ENCODE measurements at regions not wholly inside any gene's neighbourhood (a gene's known extent, or its start where the extent isn't known, plus 50 kb on each side); places are given as distances from the start of the nearest gene placed in this dataset.

- TF ChIP-seq, protein P1, sequence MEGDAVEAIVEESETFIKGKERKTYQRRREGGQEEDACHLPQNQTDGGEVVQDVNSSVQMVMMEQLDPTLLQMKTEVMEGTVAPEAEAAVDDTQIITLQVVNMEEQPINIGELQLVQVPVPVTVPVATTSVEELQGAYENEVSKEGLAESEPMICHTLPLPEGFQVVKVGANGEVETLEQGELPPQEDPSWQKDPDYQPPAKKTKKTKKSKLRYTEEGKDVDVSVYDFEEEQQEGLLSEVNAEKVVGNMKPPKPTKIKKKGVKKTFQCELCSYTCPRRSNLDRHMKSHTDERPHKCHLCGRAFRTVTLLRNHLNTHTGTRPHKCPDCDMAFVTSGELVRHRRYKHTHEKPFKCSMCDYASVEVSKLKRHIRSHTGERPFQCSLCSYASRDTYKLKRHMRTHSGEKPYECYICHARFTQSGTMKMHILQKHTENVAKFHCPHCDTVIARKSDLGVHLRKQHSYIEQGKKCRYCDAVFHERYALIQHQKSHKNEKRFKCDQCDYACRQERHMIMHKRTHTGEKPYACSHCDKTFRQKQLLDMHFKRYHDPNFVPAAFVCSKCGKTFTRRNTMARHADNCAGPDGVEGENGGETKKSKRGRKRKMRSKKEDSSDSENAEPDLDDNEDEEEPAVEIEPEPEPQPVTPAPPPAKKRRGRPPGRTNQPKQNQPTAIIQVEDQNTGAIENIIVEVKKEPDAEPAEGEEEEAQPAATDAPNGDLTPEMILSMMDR (IDR thresholded peaks at IDR 0.05; ENCODE audit: insufficient read depth, low read length, severe bottlenecking) = no peak
- DNase-seq (ENCODE audit: low read depth) (peak; percentile 43), FAIRE-seq (no peak)
- no peaks in the 10 kb centered on the region for H3K36me3 ChIP-seq (ENCODE audit: control insufficient read depth, insufficient read depth, low read length)
- no peak overlapping the region for H3K4me3 ChIP-seq (ENCODE audit: low read depth, low read length)
- no peaks in the 10 kb centered on the region for H3K27me3 ChIP-seq (ENCODE audit: control insufficient read depth, insufficient read depth, low read length)
Observed at GRCh38 chr1:193730017-193730416, 543.6 kb upstream of the B3GALT2 start.

- DNase-seq (ENCODE audit: low read depth) = peak; percentile 57
- TF ChIP-seq, protein P1 (IDR thresholded peaks at IDR 0.05; ENCODE audit: insufficient read depth, low read length, severe bottlenecking) = no peak
- Histone ChIP-seq H3K36me3 (ENCODE audit: control insufficient read depth, insufficient read depth, low read length) (no peaks in the 10 kb centered on the region), H3K27me3 (ENCODE audit: control insufficient read depth, insufficient read depth, low read length) (no peaks in the 10 kb centered on the region), H3K4me3 (ENCODE audit: low read depth, low read length) (no peak overlapping the region)
- FAIRE-seq = no peak
Observed at GRCh38 chr1:193729429-193729828, 543.0 kb upstream of the B3GALT2 start.

- TF ChIP-seq, protein P1 (IDR thresholded peaks at IDR 0.05; ENCODE audit: insufficient read depth, low read length, severe bottlenecking) = no peak
- DNase-seq (ENCODE audit: low read depth) = no peak
- H3K4me3 ChIP-seq (ENCODE audit: low read depth, low read length) = no peak overlapping the region
- H3K27me3 ChIP-seq (ENCODE audit: control insufficient read depth, insufficient read depth, low read length) = no peaks in the 10 kb centered on the region
- no peaks in the 10 kb centered on the region for H3K36me3 ChIP-seq (ENCODE audit: control insufficient read depth, insufficient read depth, low read length)
- no peak for FAIRE-seq
Observed at GRCh38 chr1:193727850-193728249, 541.4 kb upstream of the B3GALT2 start.

- TF ChIP-seq, protein P1 (IDR thresholded peaks at IDR 0.05; ENCODE audit: insufficient read depth, low read length, severe bottlenecking) = no peak
- FAIRE-seq (no peak), DNase-seq (ENCODE audit: low read depth) (no peak)
- Histone ChIP-seq H3K4me3 (ENCODE audit: low read depth, low read length) (no peak overlapping the region), H3K36me3 (ENCODE audit: control insufficient read depth, insufficient read depth, low read length) (no peaks in the 10 kb centered on the region), H3K27me3 (ENCODE audit: control insufficient read depth, insufficient read depth, low read length) (no peaks in the 10 kb centered on the region)
Observed at GRCh38 chr1:193726722-193727121, 540.3 kb upstream of the B3GALT2 start.

DNA sequence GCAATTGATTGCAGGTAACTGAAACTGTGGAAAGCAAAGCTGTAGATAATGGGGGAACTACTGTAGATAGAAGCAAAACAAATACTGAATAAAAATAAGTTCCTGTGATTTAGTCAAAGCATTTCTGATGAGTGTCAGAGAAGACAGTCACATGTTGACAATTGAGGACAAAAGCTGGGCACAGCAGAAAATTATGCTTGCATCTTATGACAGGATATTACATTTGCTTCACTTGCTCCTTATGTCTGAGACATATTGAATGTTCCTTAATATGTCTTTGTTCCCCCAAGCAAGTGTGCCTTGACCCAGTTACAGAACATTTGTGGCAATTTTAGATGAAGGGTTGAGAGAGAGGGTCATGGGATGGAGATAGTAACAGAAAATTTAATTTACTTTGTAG, 526.0 kb upstream of the B3GALT2 start:
- Histone ChIP-seq H3K4me3 (ENCODE audit: low read depth, low read length) (no peak overlapping the region), H3K36me3 (ENCODE audit: control insufficient read depth, insufficient read depth, low read length) (no peaks in the 10 kb centered on the region), H3K27me3 (ENCODE audit: control insufficient read depth, insufficient read depth, low read length) (no peaks in the 10 kb centered on the region)
- DNase-seq (ENCODE audit: low read depth) = no peak
- FAIRE-seq = no peak
- TF ChIP-seq, protein P1 (IDR thresholded peaks at IDR 0.05; ENCODE audit: insufficient read depth, low read length, severe bottlenecking) = no peak

- no peak for FAIRE-seq
- TF ChIP-seq, protein P1 (IDR thresholded peaks at IDR 0.05; ENCODE audit: insufficient read depth, low read length, severe bottlenecking) = no peak
- DNase-seq (ENCODE audit: low read depth) = peak; percentile 86
- Histone ChIP-seq H3K36me3 (ENCODE audit: control insufficient read depth, insufficient read depth, low read length) (no peaks in the 10 kb centered on the region), H3K4me3 (ENCODE audit: low read depth, low read length) (no peak overlapping the region), H3K27me3 (ENCODE audit: control insufficient read depth, insufficient read depth, low read length) (no peaks in the 10 kb centered on the region)
Observed at GRCh38 chr1:193709607-193710006, 523.2 kb upstream of the B3GALT2 start.

Data from bronchial epithelial cell (primary cell).